ENCODE measurements at regions not wholly inside any gene's neighbourhood (a gene's known extent, or its start where the extent isn't known, plus 50 kb on each side); places are given as distances from the start of the nearest gene placed in this dataset.

GRCh38 chr1:201605385-201606010 is 66.6 kb downstream of the NAV1 start:
- Mint-ChIP-seq H3K27ac (no peak overlapping the region), H3K36me3 (no peaks in the 10 kb centered on the region), H3K27me3 (no peaks in the 10 kb centered on the region), H3K9me3 (no peaks in the 10 kb centered on the region), H3K4me1 (no peaks in the 10 kb centered on the region), H3K4me3 (no peak overlapping the region)
- no peak for DNase-seq

- no peak overlapping the region for H3K27ac Mint-ChIP-seq
- H3K9me3 Mint-ChIP-seq = no peaks in the 10 kb centered on the region
- H3K4me1 Mint-ChIP-seq = no peaks in the 10 kb centered on the region
- H3K36me3 Mint-ChIP-seq = no peaks in the 10 kb centered on the region
- no peak overlapping the region for H3K4me3 Mint-ChIP-seq
- DNase-seq = no peak
- H3K27me3 Mint-ChIP-seq = no peaks in the 10 kb centered on the region
Measured at GRCh38 chr1:201606096-201606495, 67.2 kb downstream of the NAV1 start.

- no peak overlapping the region for H3K27ac Mint-ChIP-seq
- H3K4me1 Mint-ChIP-seq = no peaks in the 10 kb centered on the region
- no peaks in the 10 kb centered on the region for H3K27me3 Mint-ChIP-seq
- no peaks in the 10 kb centered on the region for H3K9me3 Mint-ChIP-seq
- H3K4me3 Mint-ChIP-seq = no peak overlapping the region
- no peaks in the 10 kb centered on the region for H3K36me3 Mint-ChIP-seq
- no peak for DNase-seq
Measured at GRCh38 chr1:201606623-201607022, 67.7 kb downstream of the NAV1 start.

- Mint-ChIP-seq H3K9me3 (no peaks in the 10 kb centered on the region), H3K27ac (no peak overlapping the region), H3K4me1 (no peaks in the 10 kb centered on the region), H3K27me3 (no peaks in the 10 kb centered on the region), H3K36me3 (no peaks in the 10 kb centered on the region), H3K4me3 (no peak overlapping the region)
- no peak for DNase-seq
Measured at GRCh38 chr1:201608635-201609395, 69.9 kb downstream of the NAV1 start.

GRCh38 chr1:201609661-201610318 is 70.9 kb downstream of the NAV1 start:
- DNase-seq = no peak
- no peaks in the 10 kb centered on the region for H3K36me3 Mint-ChIP-seq

GRCh38 chr1:201610858-201611257 is 71.9 kb downstream of the NAV1 start:
- H3K27me3 Mint-ChIP-seq = no peaks in the 10 kb centered on the region
- H3K4me3 Mint-ChIP-seq = no peak overlapping the region
- H3K9me3 Mint-ChIP-seq = no peaks in the 10 kb centered on the region
- H3K4me1 Mint-ChIP-seq = no peaks in the 10 kb centered on the region
- no peaks in the 10 kb centered on the region for H3K36me3 Mint-ChIP-seq
- H3K27ac Mint-ChIP-seq = no peak overlapping the region
- DNase-seq = no peak

More at GRCh38 chr1:201609661-201610318, 70.9 kb downstream of the NAV1 start:
- Mint-ChIP-seq H3K4me1 (no peaks in the 10 kb centered on the region), H3K27ac (no peak overlapping the region), H3K9me3 (no peaks in the 10 kb centered on the region), H3K27me3 (no peaks in the 10 kb centered on the region), H3K4me3 (no peak overlapping the region)

GRCh38 chr1:201612645-201613044 is 73.7 kb downstream of the NAV1 start:
- no peak for DNase-seq
- H3K36me3 Mint-ChIP-seq = no peaks in the 10 kb centered on the region
- H3K4me3 Mint-ChIP-seq = no peak overlapping the region
- no peaks in the 10 kb centered on the region for H3K4me1 Mint-ChIP-seq
- H3K27me3 Mint-ChIP-seq = no peaks in the 10 kb centered on the region
- no peak overlapping the region for H3K27ac Mint-ChIP-seq
- no peaks in the 10 kb centered on the region for H3K9me3 Mint-ChIP-seq

GRCh38 chr1:201614262-201615015 is 75.5 kb downstream of the NAV1 start:
- no peaks in the 10 kb centered on the region for H3K27me3 Mint-ChIP-seq
- H3K9me3 Mint-ChIP-seq = no peaks in the 10 kb centered on the region
- no peak for DNase-seq
- H3K4me3 Mint-ChIP-seq = no peak overlapping the region
- H3K36me3 Mint-ChIP-seq = no peaks in the 10 kb centered on the region
- H3K27ac Mint-ChIP-seq = no peak overlapping the region
- no peaks in the 10 kb centered on the region for H3K4me1 Mint-ChIP-seq

- Mint-ChIP-seq H3K4me1 (no peaks in the 10 kb centered on the region), H3K27me3 (no peaks in the 10 kb centered on the region), H3K9me3 (no peaks in the 10 kb centered on the region), H3K36me3 (no peaks in the 10 kb centered on the region), H3K4me3 (no peak overlapping the region), H3K27ac (no peak overlapping the region)
- DNase-seq = no peak
Measured at GRCh38 chr1:201617157-201617556, 78.2 kb downstream of the NAV1 start.

GRCh38 chr1:201618389-201618788 is 79.5 kb downstream of the NAV1 start:
- no peaks in the 10 kb centered on the region for H3K9me3 Mint-ChIP-seq
- H3K4me3 Mint-ChIP-seq = no peak overlapping the region
- H3K36me3 Mint-ChIP-seq = no peaks in the 10 kb centered on the region
- H3K27ac Mint-ChIP-seq = no peak overlapping the region
- DNase-seq = no peak
- no peaks in the 10 kb centered on the region for H3K27me3 Mint-ChIP-seq
- H3K4me1 Mint-ChIP-seq = no peaks in the 10 kb centered on the region

GRCh38 chr1:201618905-201619304 is 80.0 kb downstream of the NAV1 start:
- H3K4me1 Mint-ChIP-seq = no peaks in the 10 kb centered on the region
- H3K27ac Mint-ChIP-seq = no peak overlapping the region
- no peak overlapping the region for H3K4me3 Mint-ChIP-seq
- no peaks in the 10 kb centered on the region for H3K9me3 Mint-ChIP-seq
- H3K27me3 Mint-ChIP-seq = no peaks in the 10 kb centered on the region
- no peaks in the 10 kb centered on the region for H3K36me3 Mint-ChIP-seq
- DNase-seq = no peak

GRCh38 chr1:201619513-201619912 is 80.6 kb downstream of the NAV1 start:
- no peaks in the 10 kb centered on the region for H3K27me3 Mint-ChIP-seq
- no peaks in the 10 kb centered on the region for H3K4me1 Mint-ChIP-seq
- H3K36me3 Mint-ChIP-seq = no peaks in the 10 kb centered on the region
- no peak overlapping the region for H3K4me3 Mint-ChIP-seq
- H3K27ac Mint-ChIP-seq = no peak overlapping the region
- no peak for DNase-seq
- H3K9me3 Mint-ChIP-seq = no peaks in the 10 kb centered on the region

GRCh38 chr1:201622353-201622752 is 83.4 kb downstream of the NAV1 start:
- no peak overlapping the region for H3K27ac Mint-ChIP-seq
- H3K36me3 Mint-ChIP-seq = no peaks in the 10 kb centered on the region
- H3K4me1 Mint-ChIP-seq = no peaks in the 10 kb centered on the region
- no peaks in the 10 kb centered on the region for H3K9me3 Mint-ChIP-seq
- no peak for DNase-seq
- H3K4me3 Mint-ChIP-seq = no peak overlapping the region
- no peaks in the 10 kb centered on the region for H3K27me3 Mint-ChIP-seq

- H3K36me3 Mint-ChIP-seq = no peaks in the 10 kb centered on the region
- peaks cover 4% of the 10 kb centered on the region for H3K27me3 Mint-ChIP-seq
- no peak for DNase-seq
- no peaks in the 10 kb centered on the region for H3K9me3 Mint-ChIP-seq
- H3K27ac Mint-ChIP-seq = no peak overlapping the region
- H3K4me1 Mint-ChIP-seq = no peaks in the 10 kb centered on the region
- no peak overlapping the region for H3K4me3 Mint-ChIP-seq
Measured at GRCh38 chr1:201622824-201623223, 83.9 kb downstream of the NAV1 start.

GRCh38 chr1:201624741-201625225 is 85.9 kb downstream of the NAV1 start:
- H3K27ac Mint-ChIP-seq = no peak overlapping the region
- no peaks in the 10 kb centered on the region for H3K9me3 Mint-ChIP-seq
- DNase-seq = no peak
- H3K4me3 Mint-ChIP-seq = no peak overlapping the region
- no peaks in the 10 kb centered on the region for H3K36me3 Mint-ChIP-seq
- H3K27me3 Mint-ChIP-seq = peaks cover 4% of the 10 kb centered on the region
- H3K4me1 Mint-ChIP-seq = no peaks in the 10 kb centered on the region

Data from activated naive CD8-positive, alpha-beta T cell treated with anti-CD3 and anti-CD28 coated beads for 36 hours (primary cell).